Lower leg skin (tissue), 3 donors: ENCODE measurements at regions not wholly inside any gene's neighbourhood (a gene's known extent, or its start where the extent isn't known, plus 50 kb on each side); places are given as distances from the start of the nearest gene placed in this dataset.

Source experiments
- POLR2A ChIP-seq, 2 donors: fragments of 450-650 bp; IDR thresholded peaks; one replicate each; pipeline ENCODE4 v1.6.1; 2016 to 2017; ENCODE audit warnings: antibody characterized with exemption in 2 of 2, mild to moderate bottlenecking in 1 of 2, moderate library complexity in 1 of 2
- TF ChIP-seq, protein P1 (sequence below), 3 donors: fragments of 450-650 bp; IDR thresholded peaks; one replicate each; pipeline ENCODE4 v1.5.1; 2016; ENCODE audit warnings: antibody characterized with exemption in 3 of 3, mild to moderate bottlenecking in 3 of 3, moderate library complexity in 2 of 3

DNA sequence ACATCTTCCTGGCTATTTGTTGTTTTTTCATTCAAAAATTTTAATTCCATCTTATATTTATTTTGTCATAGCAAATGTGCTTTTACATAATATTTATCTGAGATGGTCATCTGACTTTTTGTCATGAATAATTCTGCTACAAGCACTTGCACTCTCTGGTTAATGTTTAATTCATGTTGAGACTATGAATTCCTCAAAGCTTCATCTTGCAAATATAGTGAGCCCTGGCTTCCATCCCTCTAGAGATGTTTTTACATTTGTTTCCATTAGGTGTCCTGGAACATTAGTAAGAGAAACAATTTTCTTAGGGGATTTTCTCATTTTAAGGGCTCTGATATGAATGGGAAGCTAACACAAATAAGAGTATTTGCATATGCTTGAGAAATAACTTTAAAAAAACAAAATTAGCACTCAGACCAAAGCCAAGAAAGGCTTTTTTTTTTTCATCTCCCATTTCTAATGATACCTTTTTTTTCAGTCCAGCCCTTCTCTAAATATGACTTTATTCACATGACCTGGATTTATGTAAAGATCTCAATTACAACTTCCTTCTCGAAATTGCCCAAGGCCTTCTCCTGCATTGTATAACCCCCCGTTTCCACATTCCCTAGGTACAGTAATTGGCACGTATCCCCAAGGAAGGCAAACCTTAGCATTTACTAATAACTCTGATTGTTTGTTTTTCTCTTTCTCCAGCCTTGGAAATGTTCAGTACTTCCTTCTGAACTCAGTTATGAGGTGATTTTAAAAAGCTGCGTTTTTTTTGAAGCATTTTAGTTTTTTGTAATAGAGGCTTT, 797.0 kb upstream of the GJE1 start:
- TF ChIP-seq, protein P1, sequence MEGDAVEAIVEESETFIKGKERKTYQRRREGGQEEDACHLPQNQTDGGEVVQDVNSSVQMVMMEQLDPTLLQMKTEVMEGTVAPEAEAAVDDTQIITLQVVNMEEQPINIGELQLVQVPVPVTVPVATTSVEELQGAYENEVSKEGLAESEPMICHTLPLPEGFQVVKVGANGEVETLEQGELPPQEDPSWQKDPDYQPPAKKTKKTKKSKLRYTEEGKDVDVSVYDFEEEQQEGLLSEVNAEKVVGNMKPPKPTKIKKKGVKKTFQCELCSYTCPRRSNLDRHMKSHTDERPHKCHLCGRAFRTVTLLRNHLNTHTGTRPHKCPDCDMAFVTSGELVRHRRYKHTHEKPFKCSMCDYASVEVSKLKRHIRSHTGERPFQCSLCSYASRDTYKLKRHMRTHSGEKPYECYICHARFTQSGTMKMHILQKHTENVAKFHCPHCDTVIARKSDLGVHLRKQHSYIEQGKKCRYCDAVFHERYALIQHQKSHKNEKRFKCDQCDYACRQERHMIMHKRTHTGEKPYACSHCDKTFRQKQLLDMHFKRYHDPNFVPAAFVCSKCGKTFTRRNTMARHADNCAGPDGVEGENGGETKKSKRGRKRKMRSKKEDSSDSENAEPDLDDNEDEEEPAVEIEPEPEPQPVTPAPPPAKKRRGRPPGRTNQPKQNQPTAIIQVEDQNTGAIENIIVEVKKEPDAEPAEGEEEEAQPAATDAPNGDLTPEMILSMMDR (IDR thresholded peaks at IDR 0.05), result no peak
- no peak for TF ChIP-seq POLR2A (IDR thresholded peaks at IDR 0.05)
